HG03432 (cell line): ENCODE measurements at regions not wholly inside any gene's neighbourhood (a gene's known extent, or its start where the extent isn't known, plus 50 kb on each side); places are given as distances from the start of the nearest gene placed in this dataset.
"Not testable (repeated sequence)": the region's sequence is repeated elsewhere in the genome, so short reads cannot be mapped to it uniquely, and the experiment has no call there.

ENCODE experiments used
- ATAC-seq: cut with Tn5 transposase; IDR thresholded peaks from one replicate; pipeline ENCODE4 v1.9.1; 2021; ENCODE audit warnings: mild to moderate bottlenecking, moderate library complexity; ENCODE audit not compliant: unreplicated experiment

DNA sequence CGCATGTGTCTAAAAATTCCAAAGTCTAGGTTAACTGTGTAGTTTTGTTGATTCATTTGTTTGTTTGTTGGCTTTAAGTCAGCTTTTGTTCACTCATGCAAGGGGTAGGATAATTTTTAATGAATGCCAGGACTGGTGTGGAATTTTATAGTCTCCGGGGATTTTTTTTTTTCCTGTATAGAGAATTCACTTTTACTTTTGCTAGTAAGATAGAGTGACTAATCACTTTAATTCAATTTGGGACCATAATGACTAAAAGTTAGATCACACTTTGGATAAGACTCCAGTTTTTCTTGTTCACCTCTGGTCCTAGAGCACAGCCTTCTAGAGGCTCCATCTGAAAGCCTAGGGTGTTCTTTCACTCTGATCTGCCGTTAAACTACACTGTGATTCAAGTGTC, 1690.0 kb downstream of the PCDH9 start:
- ATAC-seq = no peak

DNA sequence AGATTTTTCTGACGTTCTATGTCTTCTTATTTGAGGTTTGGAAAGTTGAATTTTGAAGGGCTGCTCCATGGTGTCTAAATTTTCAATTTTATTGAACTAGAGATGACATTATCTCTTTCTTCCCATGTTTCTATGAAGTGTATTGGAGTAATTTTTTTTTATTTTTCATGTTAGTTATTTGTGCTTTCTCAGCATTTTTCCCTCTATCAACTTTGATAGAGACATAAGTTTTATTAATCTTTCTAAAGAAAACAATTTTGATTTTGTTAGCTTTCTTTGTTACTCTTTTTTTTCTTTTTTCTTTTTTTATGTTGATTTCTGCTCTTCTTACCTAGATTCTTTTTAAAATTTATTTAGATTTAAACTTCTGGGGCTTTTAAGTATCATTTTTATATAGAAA, 1694.8 kb downstream of the PCDH9 start:
- no peak for ATAC-seq

DNA sequence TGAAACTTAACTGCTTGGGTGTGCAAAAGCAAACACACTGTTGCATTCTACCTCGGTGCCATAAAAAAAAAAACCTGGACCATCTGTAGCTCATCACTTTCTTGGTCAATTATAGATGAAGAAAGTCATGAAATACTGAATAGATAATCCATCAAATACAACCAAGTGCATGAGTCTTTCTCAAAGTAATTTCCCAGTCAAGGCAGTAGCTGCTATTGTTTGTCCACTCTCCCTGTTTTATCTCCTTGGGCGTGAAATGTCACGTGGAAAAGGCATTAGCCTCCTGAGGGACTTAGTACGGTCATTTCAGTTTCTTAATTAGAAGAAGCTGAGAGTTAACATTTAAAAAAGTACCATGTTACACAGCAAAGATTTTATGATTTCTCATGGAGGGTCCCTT, 1697.9 kb downstream of the PCDH9 start:
- ATAC-seq = no peak

DNA sequence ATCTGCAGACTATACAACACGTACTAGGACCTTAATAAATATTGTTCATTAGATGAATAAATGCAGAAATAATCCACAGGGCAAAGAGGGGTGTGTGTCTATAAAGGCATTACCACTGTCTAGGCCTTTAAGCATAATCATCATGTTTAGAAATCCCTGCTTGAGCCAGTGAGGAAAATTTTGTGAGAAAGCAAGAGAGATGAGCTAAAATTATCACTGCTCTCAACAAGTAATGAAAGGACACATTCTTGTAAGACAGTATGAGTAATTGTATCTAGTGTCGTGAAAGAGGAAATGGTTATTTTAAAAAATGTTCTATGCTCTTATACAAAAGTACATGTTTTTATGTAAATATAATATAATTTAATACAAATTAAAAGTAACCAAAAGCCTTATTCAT, 1699.4 kb downstream of the PCDH9 start:
- ATAC-seq = no peak

DNA sequence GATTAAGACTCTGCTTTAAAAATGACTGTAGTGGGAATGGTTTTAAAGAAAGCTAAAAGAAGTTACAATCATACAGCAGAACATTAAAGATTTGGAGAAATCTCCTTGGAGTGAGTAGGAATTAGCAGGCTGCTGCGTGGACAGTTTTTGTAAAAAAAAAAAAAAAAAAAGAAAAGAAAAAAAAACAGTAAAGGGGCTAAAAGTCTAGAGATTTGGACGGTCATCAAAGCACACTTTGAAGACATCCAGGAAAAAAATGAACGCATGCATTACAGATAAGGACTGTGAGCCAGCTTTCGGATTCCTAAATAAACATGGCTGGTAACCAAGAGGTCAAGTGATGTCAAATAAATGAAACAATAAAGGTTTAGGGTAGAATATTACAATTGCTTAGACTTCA, 1700.6 kb downstream of the PCDH9 start:
- ATAC-seq = no peak

DNA sequence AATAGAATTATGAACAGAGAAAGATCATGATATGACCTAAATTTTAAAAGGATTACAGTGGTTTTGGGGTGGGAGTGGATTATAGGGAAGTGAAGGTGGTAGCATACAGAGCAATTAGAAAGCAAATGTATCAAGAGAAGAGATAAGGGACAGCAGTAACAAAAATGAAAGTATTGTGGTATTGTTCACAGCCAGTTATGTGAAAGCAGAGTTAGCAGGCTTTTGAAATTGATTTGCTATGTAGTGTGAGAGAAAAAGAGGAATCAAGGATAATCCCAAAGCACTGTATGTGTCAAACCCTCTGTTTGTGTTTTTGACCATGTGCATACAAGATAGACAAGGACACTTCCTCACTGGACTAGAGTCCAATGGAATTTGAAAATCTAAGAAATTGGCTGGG, 1721.4 kb downstream of the PCDH9 start:
- peak; percentile 66 for ATAC-seq

DNA sequence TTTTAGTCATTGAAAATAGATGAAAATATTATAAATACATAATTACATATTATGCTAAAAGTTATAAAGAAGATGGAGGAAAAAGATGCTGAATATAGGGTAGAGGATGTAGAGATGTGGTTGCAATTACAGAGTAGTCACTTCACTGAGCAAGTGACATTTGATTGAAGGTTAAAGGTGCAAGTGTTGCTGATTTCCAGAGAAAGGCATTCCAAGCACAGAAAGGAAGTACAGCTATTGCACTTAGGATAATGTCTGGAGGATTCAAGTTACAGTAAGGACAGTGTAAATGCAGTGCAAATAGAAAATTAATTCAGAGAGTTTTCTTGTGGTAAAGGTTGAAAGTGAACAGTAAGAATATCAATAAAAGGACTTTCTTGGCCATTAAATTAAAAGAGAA, 1721.8 kb downstream of the PCDH9 start:
- peak; percentile 17 for ATAC-seq

DNA sequence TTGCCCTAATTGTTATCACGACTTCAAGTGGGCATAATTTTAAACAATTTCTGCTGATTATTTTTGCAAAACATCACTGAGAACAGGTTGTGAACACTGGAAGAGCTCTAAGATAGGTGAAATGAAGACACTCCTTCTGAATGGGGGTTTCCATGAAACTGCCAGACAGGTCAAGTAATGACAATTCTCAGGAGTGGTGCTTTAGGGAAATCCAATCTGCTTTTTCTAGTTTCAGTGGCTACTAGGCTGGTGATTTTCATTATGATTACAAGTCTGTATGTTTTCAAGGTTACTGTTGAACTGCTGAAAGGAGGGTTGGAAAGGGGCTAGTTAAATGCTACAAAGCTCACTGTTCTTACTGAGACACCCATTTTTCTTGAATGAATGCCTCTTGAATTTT, 1724.2 kb downstream of the PCDH9 start:
- peak; percentile 65 for ATAC-seq

DNA sequence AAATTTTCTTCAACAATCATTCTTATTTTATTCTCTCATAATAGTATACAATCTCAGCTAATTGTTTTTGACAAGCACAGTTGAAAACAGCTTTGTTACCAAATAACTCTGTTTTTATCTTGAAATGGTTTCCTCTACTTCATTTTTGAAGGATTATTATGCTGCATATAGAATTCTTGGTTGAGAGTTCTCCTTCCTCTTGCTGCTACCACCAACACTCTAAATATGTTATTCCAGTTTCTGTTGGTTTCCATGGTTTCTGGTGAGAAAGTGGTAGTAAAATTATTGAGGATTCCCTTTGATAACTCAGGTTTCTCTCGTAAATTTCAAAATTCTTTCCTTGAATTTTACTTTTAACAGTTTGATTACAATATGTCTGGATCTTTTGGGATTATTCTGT, 1725.9 kb downstream of the PCDH9 start:
- ATAC-seq = no peak

DNA sequence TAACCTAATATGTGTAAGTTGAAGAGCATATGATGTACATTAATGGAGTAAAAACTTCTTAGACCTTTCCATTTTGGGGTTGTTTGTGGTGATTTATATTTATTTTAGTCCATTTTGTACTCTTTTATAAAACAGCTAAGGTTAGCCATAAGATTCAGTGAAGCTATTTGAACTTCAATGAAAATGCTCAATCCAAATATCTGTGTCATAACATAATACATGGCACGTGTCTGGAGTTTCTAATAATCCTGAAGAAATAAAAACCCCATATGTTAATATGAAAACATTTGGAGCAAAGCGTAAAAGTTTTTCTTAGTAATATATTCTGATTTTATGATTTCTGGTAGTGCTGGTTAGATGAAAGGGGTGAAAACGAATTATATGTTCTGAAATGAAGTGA, 1729.7 kb downstream of the PCDH9 start:
- ATAC-seq = no peak

DNA sequence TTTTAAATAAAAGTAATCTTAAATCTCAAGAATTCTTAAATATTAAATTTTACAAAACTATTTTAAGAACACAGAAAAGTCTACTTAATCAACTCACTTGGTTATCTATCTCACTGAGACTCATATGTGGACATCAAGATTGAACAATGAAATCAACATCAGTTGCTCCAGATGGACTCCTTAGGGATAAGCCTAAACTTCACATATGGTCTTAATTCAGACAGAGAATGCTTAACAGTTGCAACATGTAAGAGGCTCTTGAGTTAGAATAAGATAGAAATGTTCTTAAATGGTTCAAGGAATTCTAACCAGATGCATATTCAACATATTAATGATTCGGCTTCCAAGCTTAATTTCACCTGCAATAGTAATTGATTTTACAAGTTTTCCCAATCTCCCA, 1730.9 kb downstream of the PCDH9 start:
- no peak for ATAC-seq

DNA sequence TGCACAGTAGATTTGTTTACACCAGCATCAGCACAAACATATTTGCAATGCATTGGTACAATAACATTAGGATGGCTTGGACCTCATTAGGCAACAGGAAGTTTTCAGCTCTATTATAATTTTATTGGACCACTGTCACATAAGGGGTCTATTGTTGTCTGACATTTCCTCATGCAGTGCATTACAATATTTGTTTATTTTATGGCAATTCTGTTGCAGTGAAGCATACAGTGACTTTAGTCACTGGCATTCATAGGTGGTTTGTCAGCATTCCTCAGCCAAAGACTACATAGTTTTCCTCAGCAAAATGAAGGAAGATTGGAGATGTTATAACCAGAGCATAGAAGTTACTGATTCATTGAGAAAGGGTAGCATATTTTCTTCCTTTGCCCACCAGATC, 1732.9 kb downstream of the PCDH9 start:
- ATAC-seq = no peak

DNA sequence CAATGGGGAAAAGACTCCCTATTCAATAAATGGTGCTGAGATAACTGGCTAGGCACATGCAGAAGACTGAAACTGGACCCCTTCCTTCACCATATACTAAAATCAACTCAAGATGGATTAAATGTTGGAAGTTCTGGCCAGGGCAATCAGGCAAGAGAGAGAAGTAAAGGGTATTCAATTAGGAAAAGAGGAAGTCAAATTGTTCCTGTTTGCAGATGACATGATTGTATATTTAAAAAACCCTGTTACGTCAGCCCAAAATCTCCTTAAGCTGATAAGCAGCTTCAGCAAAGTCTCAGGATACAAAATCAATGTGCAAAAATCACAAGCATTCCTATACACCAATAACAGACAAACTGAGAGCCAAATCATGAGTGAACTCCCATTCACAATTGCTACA, 1739.4 kb downstream of the PCDH9 start:
- ATAC-seq = not testable (repeated sequence)

DNA sequence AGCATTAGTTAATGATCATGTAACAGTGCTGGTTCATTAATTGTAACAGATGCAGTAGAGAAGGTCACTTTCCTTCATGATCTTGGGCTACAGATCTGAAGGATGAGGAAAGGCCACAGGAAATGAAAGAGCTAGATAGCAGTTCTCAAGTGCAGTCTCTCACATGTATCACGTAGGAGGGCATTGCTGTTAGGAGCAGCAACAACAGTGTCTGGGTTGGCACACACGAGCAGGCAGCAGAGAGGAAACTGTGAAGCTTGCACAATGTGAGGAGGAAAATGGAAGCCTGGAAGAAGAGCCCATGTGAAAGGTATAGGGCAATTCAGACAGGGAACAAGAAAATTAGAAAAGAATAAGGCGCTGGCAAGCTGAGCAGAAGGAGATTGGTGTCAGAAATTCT, 1741.5 kb downstream of the PCDH9 start:
- ATAC-seq = no peak

DNA sequence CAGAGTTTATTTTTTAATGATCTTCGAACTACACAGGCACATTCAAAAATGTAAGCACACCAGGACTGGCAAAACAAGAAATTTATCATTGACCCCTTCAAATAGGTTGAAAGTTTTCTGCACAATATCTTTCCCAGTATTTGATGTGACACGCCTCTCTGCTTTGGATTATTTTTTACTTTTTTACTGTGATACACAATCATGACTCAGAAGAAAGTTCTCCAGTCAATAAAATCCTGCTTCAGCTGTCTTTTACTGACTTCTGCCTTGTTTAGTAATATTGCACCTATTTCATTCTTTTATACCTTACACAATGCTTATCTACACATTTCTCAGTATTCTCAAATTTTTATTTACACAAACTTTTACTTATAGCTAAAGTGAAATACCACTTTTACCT, 1750.4 kb downstream of the PCDH9 start:
- no peak for ATAC-seq

DNA sequence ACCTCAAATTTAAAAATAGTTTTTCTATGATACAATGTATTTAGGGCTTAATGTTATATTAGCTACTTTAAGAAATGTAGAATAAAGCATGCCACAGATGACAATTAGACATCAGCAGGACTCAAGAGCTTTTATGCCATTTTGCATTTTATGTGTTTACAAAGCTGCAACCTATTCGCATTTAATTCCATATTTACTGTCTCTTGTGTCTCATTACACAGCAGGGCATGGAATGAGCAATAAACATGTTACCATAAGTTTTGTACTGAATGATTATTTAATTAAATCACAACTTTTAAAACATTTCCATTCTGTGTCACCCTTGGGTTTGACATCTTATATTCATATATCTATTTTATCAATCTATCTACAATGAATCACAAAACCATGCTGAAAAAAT, 1756.9 kb downstream of the PCDH9 start:
- ATAC-seq = no peak

DNA sequence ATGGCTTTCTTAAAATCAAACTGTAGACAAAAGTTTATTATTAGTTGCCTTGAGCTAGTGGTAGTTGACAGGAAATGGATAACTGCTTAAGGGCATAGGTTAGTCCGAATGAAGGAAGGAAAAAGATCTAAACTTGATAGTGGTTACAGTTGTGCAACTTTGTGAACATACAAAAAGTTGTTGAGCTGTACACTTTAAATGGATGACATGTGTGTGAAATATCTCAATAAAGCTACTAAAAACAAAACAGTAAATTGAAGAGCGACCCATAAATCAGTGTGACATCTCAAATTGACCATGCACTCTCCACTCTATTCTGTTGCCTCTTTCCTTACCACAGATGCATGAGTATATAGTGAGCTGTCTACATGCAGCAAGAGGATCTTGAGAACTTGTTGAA, 1757.8 kb downstream of the PCDH9 start:
- ATAC-seq = no peak

DNA sequence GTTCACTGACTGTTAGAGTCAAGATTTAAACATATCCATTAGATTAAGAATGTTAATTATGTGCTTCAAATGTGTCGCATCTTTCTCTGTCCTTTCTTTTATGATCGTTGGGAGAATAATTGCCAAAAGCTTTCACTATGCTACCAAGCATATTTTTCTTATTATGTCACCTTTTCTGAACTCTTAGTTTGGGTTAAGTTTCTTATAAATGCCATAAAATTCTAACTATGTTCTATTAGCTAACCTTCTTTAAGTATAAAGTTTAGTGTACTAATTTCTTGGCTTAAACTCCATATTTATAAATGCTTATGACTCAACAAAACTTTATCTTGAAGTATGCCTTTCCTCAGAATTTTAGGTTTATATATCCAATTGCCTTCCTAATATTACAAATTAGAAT, 1759.4 kb downstream of the PCDH9 start:
- ATAC-seq = no peak

DNA sequence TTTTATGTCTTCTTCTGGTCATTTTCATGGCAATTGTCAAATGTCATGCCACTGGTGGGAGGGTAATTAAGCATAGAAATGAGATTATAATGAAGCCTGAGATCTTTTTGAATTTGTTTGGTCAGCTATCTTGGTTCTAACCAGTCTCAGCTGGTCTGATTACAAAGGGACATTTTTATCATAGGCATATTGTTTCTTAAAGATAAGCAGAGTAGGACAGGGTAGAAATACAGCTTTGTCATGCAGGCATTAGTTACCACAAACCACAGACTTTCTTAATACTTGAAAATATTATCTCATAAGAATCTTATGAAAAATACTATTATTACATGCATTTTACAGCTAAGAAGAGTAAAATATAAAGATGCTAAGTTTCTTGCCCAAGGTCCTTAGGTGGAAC, 1761.5 kb downstream of the PCDH9 start:
- ATAC-seq = no peak

DNA sequence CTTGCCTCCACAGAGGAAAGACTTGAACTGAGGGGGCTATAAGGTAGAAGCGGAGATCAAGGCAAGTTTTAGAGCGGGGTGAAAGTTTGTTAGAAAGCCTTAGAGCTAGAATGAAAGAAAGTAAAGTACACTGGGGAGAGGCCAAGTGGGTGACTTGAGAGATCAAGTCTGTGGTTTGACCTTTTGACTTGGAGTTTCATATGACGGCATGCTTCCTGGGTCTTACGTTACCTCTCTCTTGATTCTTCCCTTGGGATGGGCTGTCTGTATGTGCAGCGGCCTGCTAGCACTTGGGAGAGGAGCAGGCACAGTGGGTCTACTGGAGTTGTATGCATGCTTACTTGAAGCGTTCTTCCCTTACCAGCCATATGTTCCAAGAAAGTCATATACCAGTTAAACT, 1768.5 kb downstream of the PCDH9 start:
- ATAC-seq = peak; percentile 81

DNA sequence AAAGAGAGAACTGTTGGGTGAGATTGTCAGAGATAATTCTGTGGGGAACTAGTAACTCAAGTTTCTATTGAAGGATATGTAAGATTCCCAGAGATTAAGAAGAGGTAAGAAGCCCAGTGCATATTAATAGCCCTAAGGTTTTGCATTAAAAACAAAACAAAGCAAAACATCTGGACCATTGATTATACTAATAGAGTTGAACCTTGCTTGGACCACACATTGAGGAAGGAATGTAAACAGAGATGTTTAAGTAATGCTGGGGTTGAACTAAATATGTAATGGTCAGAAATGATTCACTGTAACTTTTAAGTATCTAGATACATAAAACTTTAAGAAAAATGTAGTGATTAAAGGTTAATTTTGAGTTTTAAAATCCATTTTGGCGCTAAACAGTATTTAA, 1770.0 kb downstream of the PCDH9 start:
- ATAC-seq = no peak

DNA sequence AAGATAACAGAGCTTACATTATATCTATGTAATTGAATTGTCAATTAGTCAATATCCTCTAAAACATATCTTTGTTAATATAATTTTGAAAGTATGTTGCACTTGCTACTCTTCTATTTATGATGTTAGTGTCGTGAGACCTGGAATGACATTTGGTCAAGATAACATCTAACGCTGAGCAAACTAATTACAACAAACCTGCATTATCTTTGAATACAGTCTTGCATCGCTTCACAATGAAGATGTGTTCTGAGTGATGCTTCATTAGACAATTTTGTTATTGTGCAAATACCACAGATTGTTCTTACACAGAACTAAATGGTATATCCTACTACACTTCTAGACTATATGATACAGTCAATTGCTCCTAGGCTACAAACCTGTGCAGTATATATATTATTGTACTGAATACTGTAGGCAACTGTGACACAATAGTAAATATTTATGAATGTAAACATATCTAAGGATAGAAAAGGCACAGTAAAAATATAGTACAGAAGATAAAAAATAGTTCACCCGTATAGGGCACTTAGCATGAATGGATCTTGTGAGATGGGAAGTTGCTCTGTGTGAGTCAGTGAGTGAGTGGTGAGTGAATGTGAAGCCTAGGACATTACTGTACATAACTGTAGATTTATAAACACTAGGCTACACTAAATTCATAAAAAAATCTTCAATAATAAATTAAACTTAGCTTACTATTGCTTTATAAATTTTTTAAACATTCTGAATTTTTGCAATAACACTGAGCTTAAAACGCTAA, 1773.8 kb downstream of the PCDH9 start:
- no peak for ATAC-seq

DNA sequence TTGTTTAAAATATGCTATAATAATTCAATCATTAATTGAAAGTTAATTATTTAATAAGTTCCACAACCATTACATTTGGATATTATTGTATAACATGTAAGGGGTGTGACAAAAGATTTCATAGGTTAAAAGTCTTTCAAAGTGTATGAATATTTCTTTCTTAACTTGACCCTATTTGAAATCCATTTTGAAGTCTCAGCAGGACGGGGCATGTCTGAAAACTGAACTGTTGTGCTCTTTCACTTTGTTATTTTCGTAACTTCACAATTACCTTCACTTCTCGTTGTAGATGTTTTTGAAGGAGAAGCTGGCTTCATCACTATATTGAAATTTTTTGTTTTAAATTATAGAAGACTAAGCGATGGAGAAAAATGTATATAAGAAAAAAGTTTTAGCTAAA, 1775.7 kb downstream of the PCDH9 start:
- peak; percentile 49 for ATAC-seq
